HG03097 (cell line): ENCODE measurements at regions not wholly inside any gene's neighbourhood (a gene's known extent, or its start where the extent isn't known, plus 50 kb on each side); places are given as distances from the start of the nearest gene placed in this dataset.

ENCODE experiments used
- ATAC-seq: cut with Tn5 transposase; IDR thresholded peaks from one replicate; pipeline ENCODE4 v1.9.1; 2021; ENCODE audit not compliant: unreplicated experiment, low FRiP score

DNA sequence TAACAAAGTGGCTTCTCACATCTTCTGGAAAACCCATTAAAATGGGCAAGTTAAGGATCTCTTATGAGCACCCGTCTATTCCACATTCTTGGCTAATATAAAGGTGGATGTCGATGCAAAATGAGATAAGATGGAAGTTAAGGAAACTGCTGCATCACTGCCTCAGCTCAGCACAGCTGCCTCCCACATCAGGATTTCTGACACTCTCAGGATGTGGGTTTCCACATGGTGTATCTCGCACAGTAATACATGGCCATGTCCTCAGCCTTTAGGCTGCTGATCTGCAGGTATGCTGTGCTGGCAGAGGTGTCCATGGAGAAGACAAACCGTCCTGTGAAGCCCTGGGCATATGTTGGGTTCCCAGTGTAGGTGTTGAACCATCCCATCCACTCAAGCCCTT lies 1348.0 kb downstream of the TMEM121 start:
- no peak for ATAC-seq

DNA sequence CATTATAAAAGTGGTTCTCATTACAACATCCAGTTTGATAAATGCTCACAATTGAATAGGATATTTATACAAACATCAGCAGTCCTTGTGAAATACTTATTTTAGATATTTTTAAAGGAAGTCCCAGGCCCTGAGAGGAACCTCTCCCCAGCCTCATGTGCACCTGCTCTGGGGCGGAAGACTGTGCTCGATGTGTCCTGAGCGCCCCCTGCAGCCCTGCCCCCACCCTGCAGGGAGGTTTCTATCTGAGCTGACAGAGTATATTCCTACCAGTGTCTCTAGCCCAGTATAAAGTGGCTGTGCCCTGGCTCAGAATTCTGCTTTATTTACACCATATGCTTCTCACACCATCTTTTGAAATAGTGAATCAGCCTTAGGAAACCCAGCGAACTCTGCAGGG lies 1349.1 kb downstream of the TMEM121 start:
- no peak for ATAC-seq

DNA sequence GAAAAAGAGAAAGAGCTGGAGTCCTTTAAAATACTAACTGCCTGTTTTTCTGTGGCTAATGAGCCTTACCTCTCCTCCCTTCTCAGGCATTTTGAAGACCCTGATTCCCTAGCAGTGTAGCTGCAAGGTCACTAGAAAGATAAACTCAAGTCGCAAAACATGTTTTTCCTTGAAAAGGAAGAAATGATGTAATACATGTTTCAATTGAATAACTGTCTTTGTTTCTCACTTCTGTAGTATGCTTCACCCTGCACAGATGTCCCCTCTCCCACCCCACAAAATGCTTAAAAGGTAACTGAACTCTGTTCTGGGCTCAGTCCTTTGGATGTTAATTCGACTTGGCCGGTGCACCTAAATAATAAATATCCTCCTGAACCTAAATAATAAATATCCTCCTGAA lies 1350.3 kb downstream of the TMEM121 start:
- ATAC-seq, result no peak

DNA sequence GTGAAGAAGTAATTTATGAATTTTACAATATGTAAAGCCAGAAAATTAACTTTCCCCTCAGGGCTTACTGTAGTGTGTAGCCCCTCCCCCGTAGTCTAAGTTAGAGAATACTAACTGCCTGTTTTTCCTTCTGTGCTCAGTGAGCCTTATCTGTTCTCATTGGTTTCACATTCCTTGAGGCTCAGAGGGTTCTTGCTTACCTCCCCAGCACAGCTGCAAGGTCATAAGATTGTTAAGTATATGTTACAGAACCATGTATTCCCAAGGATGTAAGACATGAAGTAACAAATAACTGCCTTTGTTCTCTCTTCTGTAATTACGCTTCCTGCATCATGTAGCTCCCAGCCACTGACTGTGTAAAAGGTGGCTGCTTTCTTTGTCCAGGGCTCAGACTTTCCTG lies 1351.1 kb downstream of the TMEM121 start:
- ATAC-seq, result no peak

DNA sequence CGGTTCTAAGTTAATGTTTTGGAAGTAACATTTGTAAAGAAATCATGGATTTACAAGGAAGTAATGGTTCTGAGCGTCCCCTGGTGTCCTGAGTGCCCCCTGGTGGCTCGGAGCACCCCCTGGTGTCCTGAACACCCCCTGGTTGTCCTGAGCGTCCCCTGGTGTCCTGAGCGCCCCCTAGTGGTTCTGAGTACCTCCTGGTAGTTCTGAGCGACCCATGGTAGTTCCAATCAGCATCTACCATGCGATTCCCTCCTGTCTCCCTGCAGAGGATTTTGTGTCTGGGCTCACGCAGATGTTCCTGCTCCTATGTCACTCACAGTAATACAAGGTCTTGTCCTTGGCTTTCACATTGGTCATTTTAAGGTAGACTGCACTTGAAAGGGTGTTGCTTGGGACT lies 1352.9 kb downstream of the TMEM121 start:
- peak; percentile 46 for ATAC-seq

DNA sequence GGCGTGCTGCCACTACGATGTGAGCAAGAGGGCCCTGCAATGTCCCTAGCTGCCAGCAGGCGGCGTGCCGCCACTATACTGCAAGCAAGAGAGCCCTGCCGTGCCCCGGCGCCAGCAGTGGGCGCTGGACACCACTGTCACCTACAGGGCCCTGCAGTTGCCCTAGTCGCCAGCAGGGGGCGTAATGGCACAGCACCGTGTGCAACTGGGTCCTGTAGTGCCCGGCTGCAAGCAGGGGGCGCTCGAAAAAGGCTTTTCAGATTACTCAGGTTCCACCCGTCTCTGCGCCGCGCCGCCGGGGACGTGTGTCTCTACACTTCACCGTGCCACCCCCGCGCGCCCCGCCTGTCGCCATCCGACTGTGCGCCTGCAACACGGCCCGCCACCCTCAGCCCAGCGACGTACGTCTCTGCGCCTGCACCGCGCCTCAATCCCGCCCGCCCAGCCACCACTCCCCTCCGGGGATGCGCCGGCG lies 1356.9 kb downstream of the TMEM121 start:
- ATAC-seq, result no peak
